NCI-H128 (cell line): ENCODE measurements at regions not wholly inside any gene's neighbourhood (a gene's known extent, or its start where the extent isn't known, plus 50 kb on each side); places are given as distances from the start of the nearest gene placed in this dataset.
A peak's percentile ranks its signal among the peaks of the same experiment; 100 is the strongest.

Experiments
- DNase-seq: peaks from one replicate; lab custom pipeline; 2025; ENCODE audit not compliant: unreplicated experiment; lab: John Stamatoyannopoulos, UW

GRCh38 chr1:198861636-198862035, 222.8 kb downstream of the PTPRC start:
- DNase-seq: no peak

- no peak for DNase-seq
Measured at GRCh38 chr1:198864695-198865094, 225.9 kb downstream of the PTPRC start.

- no peak for DNase-seq
Measured at GRCh38 chr1:198865319-198865718, 226.5 kb downstream of the PTPRC start.

- DNase-seq: no peak
Measured at GRCh38 chr1:198867182-198867581, 228.3 kb downstream of the PTPRC start.

- no peak for DNase-seq
Measured at GRCh38 chr1:198873696-198874230, 234.9 kb downstream of the PTPRC start.

DNA sequence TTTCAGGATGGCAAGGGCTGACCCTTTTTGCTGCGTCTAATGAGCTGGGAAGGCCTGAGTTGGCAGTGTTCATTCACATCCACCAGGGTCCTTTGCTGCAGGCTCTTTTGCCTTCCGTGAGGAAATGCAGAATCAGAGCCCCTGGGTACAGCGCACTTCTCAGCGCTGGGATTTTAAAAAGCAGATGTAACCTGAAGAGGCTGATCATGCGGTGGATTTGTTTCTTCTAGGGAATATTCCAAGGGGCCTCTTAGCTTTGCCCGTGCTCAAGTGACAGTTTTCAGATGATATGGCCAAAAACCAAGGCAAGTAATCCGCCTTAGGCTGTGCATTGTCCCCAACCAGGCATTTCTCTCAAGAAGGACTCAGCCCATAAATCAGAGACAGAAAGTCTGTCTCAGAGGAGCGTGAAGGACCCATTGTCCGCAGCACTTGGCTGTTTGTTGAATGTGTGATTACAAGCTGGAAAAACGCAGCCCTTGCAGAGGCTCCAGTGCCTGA, 237.6 kb downstream of the PTPRC start:
- DNase-seq: peak; percentile 29

DNA sequence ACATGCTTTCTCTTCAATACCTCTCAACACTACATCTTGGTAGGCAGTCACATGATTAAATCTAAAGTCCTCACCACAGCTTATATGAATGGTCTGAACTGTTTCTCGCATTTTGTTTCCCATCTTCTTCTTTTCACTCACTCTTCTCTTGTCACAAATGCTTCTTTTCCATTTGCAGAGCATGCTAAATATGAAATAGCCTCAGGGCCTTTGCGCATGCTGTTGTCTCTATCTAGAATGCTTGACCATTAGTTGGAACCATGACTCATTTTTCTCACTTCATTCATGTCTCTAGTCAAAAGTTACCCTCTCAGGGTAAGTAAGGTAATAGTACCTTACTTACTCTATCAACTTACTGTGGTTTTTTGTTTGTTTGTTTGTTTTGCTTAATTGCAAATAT, 239.7 kb downstream of the PTPRC start:
- DNase-seq: no peak

- DNase-seq: no peak
Measured at GRCh38 chr1:198879711-198880306, 241.0 kb downstream of the PTPRC start.

DNA sequence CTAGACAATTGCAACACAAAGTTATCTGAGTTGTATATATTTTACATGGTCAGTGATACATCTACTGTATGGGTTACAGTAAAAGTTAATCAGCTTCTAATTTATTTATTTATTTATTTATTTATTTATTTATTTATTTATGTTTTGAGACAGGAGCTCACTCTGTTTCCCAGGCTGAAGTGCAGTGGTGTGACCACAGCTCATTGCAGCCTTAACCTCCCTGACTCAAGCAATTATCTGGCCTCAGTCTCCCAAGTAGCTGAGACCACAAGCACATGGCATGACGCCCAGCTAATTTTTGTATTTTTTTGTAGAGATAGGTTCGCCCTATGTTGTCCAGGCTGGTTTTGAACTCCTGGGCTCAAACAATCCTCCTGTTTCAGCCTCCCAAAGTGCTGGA, 241.6 kb downstream of the PTPRC start:
- no peak for DNase-seq

DNA sequence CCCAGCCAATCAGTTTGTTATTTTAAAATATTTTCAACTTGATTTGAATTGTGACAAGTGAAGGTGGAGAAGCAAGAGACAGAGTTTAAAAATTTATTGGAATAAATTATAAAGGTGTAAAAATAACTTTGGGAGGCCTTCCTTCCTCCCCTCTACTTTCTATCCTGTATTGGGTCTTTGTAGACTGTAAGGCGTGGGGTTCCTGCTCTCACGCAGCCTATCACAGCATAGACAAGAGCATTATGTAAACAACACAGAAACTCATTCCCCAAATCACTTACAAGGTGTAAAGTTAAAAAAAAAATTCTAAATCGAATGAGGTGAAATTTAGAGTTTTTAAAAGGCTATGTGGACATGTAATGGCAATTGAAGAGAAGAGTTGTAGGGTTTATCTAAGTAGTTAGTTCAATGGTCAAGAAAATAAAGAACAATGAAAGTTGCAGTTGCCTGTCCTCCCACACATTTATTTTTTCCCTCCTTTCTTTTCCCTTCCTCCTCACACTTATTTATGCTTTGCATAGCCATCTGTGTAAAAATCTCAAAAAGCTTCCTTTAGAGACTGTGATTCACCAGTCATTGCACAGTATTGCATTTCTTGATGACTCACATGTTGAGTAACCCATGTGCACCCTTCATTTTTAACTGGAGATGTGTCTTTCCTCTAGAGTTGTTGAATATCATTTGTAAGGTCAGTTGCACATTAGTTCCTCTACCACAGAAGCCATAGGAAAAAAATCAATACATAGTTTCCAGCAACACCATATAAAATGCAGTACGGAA, 242.2 kb downstream of the PTPRC start:
- DNase-seq: no peak

- no peak for DNase-seq
Measured at GRCh38 chr1:198883184-198883583, 244.3 kb downstream of the PTPRC start.

- no peak for DNase-seq
Measured at GRCh38 chr1:198887866-198888265, 249.0 kb downstream of the PTPRC start.

GRCh38 chr1:198888379-198888943, 249.6 kb downstream of the PTPRC start:
- no peak for DNase-seq

- no peak for DNase-seq
Measured at GRCh38 chr1:198889101-198889500, 250.3 kb downstream of the PTPRC start.

GRCh38 chr1:198889749-198890148, 250.9 kb downstream of the PTPRC start:
- DNase-seq: no peak

GRCh38 chr1:198890214-198890930, 251.5 kb downstream of the PTPRC start:
- DNase-seq: no peak

DNA sequence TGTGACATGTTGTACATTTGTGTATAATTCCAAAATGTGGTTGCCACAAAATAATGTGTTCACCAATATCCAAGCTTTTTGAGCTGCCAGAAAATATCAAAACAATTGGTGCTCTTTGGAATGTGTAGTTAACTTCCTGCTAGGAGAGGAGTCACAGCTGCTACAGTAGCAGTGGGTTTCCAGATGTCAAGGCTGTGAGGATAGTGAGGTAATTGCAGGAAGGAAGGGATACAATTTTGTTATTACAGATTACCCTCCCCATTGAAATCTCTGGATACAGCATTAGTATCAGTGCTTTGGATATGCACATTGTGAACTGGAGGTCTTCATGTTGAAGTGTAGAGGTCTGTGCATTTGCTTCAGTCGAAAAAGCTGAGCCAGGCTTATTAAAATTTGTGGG, 253.2 kb downstream of the PTPRC start:
- no peak for DNase-seq

DNA sequence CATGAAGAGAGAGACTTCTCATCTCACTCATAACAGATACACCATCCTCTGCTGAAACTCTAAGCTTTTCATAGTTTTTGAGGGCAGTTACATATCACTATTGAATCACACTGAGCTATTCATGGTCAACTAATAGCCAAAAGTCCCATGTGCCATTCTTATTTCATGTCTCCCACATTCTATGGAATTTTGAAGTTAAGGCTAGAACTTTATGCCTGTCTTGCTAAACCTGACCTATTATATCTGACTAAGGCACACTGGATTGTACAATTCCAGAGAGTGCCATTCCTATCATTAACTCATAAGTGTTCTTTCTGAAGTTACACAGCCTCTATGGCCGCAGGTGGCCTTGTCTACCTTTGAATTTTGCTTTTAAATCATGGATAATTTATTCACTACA, 254.3 kb downstream of the PTPRC start:
- DNase-seq: no peak

DNA sequence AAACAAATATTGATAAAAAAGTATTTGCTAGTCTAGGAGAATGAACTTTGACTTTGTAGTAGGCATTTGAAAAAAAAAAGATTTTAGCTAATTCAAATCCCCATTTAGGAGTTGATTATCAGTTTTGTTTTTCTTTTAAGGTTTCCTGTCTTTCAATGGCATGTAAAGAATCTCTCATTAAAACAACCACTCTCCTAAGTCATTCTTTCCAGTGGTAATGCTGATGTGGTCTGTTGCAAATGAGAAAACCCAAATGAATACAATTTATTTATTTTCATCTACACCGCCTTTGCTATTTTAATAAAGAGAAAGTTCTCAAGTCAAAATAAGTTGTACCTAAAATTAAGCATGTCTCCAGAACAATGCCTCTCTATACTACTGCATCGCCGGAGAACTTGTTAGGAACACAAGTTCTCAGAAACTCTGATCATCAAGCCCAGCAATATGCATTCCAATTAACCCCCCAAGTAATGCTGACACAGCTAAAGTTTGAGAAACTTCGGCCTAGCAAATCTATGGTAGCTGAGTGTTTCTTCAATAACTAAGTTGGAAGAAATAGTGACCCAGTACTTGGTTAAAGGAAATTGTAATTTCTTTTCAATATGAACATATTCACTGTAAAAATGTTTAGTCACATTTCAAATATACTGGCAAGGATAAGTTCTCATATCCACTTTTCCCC, 255.1 kb downstream of the PTPRC start:
- DNase-seq: no peak

DNA sequence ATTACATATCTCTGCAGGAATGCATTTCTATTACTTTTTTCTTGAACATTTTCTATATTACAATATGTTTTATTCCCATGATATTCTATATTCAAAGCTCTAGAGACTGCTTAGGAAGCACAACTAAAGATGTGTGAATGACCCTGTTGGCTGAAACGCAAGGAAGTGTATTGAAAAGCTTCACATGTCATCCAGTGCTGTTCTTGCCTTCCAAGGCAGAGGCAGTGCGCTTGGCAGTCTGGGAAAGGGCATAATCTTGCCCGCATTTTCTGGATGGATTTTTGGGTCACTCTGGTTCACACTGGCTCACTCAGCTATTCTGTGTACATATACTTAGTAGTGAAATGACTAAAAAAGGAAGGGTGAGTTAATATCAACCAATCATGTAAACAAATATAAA, 262.4 kb downstream of the PTPRC start:
- no peak for DNase-seq

DNA sequence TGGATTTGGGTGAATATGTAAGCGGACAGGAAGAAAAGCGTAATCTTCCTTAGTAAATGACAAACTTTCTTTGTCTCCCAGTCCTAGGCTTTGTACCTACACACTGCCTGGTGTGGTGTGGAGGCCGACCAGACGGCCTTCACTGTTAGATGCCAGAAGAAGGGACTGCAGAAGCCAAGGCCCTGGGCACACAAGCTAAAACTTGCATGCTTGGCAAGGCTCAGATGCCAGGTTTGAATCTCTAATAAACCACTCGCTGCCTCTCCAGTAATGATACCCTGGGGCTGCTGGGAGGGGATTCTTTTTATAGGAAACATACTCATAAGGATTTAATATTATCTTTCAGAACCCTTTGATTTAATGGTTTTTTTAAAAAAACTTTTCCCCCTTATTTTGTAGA, 263.8 kb downstream of the PTPRC start:
- DNase-seq: no peak
